Hepatocyte (in vitro differentiated cells): ENCODE measurements at regions not wholly inside any gene's neighbourhood (a gene's known extent, or its start where the extent isn't known, plus 50 kb on each side); places are given as distances from the start of the nearest gene placed in this dataset.
"Not testable (repeated sequence)": the region's sequence is repeated elsewhere in the genome, so short reads cannot be mapped to it uniquely, and the experiment has no call there.

ENCODE experiments used
- DNase-seq: peaks from one replicate; pipeline ENCODE4 v3.0.0-alpha.2; 2016; ENCODE audit warnings: low spot score
- H2AFZ ChIP-seq: fragments of 200-600 bp; sonication (generic); 2 replicates; pipeline ENCODE4 v1.6.0; 2016; ENCODE audit warnings: antibody characterized with exemption, mild to moderate bottlenecking
- H3K27ac ChIP-seq: fragments of 200-600 bp; sonication (generic); 2 replicates; pipeline ENCODE4 v1.5.1; 2016; ENCODE audit warnings: mild to moderate bottlenecking
- H3K27me3 ChIP-seq: fragments of 200-600 bp; sonication (generic); 2 replicates; pipeline ENCODE4 v1.6.1; 2016
- H3K36me3 ChIP-seq: fragments of 200-600 bp; sonication (generic); replicated peaks from 2 replicates; pipeline ENCODE4 v1.5.1; 2016; ENCODE audit warnings: low read depth; ENCODE audit not compliant: insufficient read depth
- H3K4me1 ChIP-seq: fragments of 200-600 bp; sonication (generic); 2 replicates; pipeline ENCODE4 v1.5.1; 2016; ENCODE audit warnings: mild to moderate bottlenecking, moderate library complexity; ENCODE audit not compliant: insufficient read depth
- H3K4me2 ChIP-seq: fragments of 200-600 bp; sonication (generic); 2 replicates; pipeline ENCODE4 v1.6.0; 2016
- H3K4me3 ChIP-seq: fragments of 200-600 bp; sonication (generic); 2 replicates; pipeline ENCODE4 v1.5.1; 2016; ENCODE audit warnings: mild to moderate bottlenecking
- H3K79me2 ChIP-seq: fragments of 200-600 bp; sonication (generic); 2 replicates; pipeline ENCODE4 v1.6.0; 2017; ENCODE audit warnings: mild to moderate bottlenecking
- H3K9me2 ChIP-seq: fragments of 200-600 bp; sonication (generic); replicated peaks from 2 replicates; pipeline ENCODE4 v1.6.0; 2017; ENCODE audit warnings: mild to moderate bottlenecking; ENCODE audit not compliant: insufficient read depth
- H3K9me3 ChIP-seq: fragments of 200-600 bp; sonication (generic); 2 replicates; pipeline ENCODE4 v1.5.1; 2016; ENCODE audit warnings: low read depth, mild to moderate bottlenecking
- H4K20me1 ChIP-seq: fragments of 200-600 bp; sonication (generic); 2 replicates; pipeline ENCODE4 v1.6.0; 2016; ENCODE audit warnings: mild to moderate bottlenecking; ENCODE audit not compliant: insufficient read depth, poor library complexity, severe bottlenecking
- CTCF ChIP-seq: fragments of 200-600 bp; sonication (generic); IDR thresholded peaks from 2 replicates; pipeline ENCODE4 v1.5.1; 2016; ENCODE audit warnings: antibody characterized with exemption, mild to moderate bottlenecking; ENCODE audit not compliant: poor library complexity
- EZH2 ChIP-seq: fragments of 200-600 bp; sonication (generic); IDR thresholded peaks from 2 replicates; pipeline ENCODE4 v1.6.1; 2016; ENCODE audit warnings: antibody characterized with exemption, mild to moderate bottlenecking, borderline replicate concordance
- EZH2phosphoT487 ChIP-seq: fragments of 200-600 bp; sonication (generic); IDR thresholded peaks from one replicate; pipeline ENCODE4 v1.6.1; 2018; ENCODE audit warnings: antibody characterized with exemption, mild to moderate bottlenecking, low read depth, moderate library complexity; ENCODE audit not compliant: unreplicated experiment, severe bottlenecking
- WGBS: methylation state at CpG from one replicate; pipeline ENCODE4 v1.1.6; 2016; ENCODE audit warnings: low lambda C conversion rate; ENCODE audit errors: missing lambda C conversion rate; 5-methylcytosine and 5-hydroxymethylcytosine counted together

- no peaks in the 10 kb centered on the region for H4K20me1 ChIP-seq
- no peaks in the 10 kb centered on the region for H3K36me3 ChIP-seq
- H3K4me3 ChIP-seq, result no peak overlapping the region
- 68% methylated on average over 11 of the region's 11 CpGs for WGBS
- H3K27me3 ChIP-seq, result no peaks in the 10 kb centered on the region
- no peak overlapping the region for H3K4me2 ChIP-seq
- H3K9me2 ChIP-seq, result no peaks in the 10 kb centered on the region
- H2AFZ ChIP-seq, result no peak overlapping the region
- H3K4me1 ChIP-seq, result peaks cover 2% of the 10 kb centered on the region
- no peaks in the 10 kb centered on the region for H3K9me3 ChIP-seq
- H3K79me2 ChIP-seq, result no peaks in the 10 kb centered on the region
- H3K27ac ChIP-seq, result no peak overlapping the region
- DNase-seq, result no peak
- TF ChIP-seq EZH2phosphoT487 (no peak), EZH2 (no peak), CTCF (no peak)
Measured at GRCh38 chr3:11915621-11916424, 69.1 kb upstream of the TAMM41 start.

- not testable (repeated sequence) for H3K27ac ChIP-seq, H3K4me3 ChIP-seq, H4K20me1 ChIP-seq, H2AFZ ChIP-seq, H3K36me3 ChIP-seq, H3K79me2 ChIP-seq, H3K9me2 ChIP-seq, H3K9me3 ChIP-seq, H3K4me2 ChIP-seq, H3K27me3 ChIP-seq, H3K4me1 ChIP-seq
- 78% methylated on average over 2 of the region's 2 CpGs for WGBS
- peak; percentile 28 for DNase-seq
Measured at GRCh38 chr3:11916425-11916762, 69.7 kb upstream of the TAMM41 start.

- Histone ChIP-seq H4K20me1 (no peaks in the 10 kb centered on the region), H3K27ac (no peak overlapping the region), H3K36me3 (no peaks in the 10 kb centered on the region), H3K79me2 (no peaks in the 10 kb centered on the region), H2AFZ (no peak overlapping the region), H3K4me2 (no peak overlapping the region), H3K27me3 (peaks cover 4% of the 10 kb centered on the region), H3K9me2 (no peaks in the 10 kb centered on the region), H3K4me3 (no peak overlapping the region), H3K4me1 (peaks cover 2% of the 10 kb centered on the region), H3K9me3 (no peaks in the 10 kb centered on the region)
- TF ChIP-seq EZH2phosphoT487 (no peak), EZH2 (no peak), CTCF (no peak)
- 94% methylated on average over 9 of the region's 11 CpGs for WGBS
- no peak for DNase-seq
Measured at GRCh38 chr3:11917051-11917450, 70.4 kb upstream of the TAMM41 start.

GRCh38 chr3:11919390-11919789 is 72.7 kb upstream of the TAMM41 start:
- peaks cover 14% of the 10 kb centered on the region for H3K27me3 ChIP-seq
- H3K9me3 ChIP-seq, result no peaks in the 10 kb centered on the region
- WGBS, result 63% methylated on average over 7 of the region's 7 CpGs
- no peak overlapping the region for H3K27ac ChIP-seq
- no peaks in the 10 kb centered on the region for H4K20me1 ChIP-seq
- no peaks in the 10 kb centered on the region for H3K79me2 ChIP-seq
- no peak overlapping the region for H2AFZ ChIP-seq
- peaks cover 2% of the 10 kb centered on the region for H3K4me1 ChIP-seq
- no peak overlapping the region for H3K4me3 ChIP-seq
- TF ChIP-seq EZH2phosphoT487 (no peak), CTCF (no peak), EZH2 (no peak)
- H3K4me2 ChIP-seq, result no peak overlapping the region
- H3K9me2 ChIP-seq, result no peaks in the 10 kb centered on the region
- H3K36me3 ChIP-seq, result no peaks in the 10 kb centered on the region
- no peak for DNase-seq
